Hepatocyte (in vitro differentiated cells): ENCODE measurements at regions not wholly inside any gene's neighbourhood (a gene's known extent, or its start where the extent isn't known, plus 50 kb on each side); places are given as distances from the start of the nearest gene placed in this dataset.

Source experiments
- CTCF ChIP-seq: fragments of 200-600 bp; sonication (generic); IDR thresholded peaks from 2 replicates; pipeline ENCODE4 v1.5.1; 2016; ENCODE audit warnings: antibody characterized with exemption, mild to moderate bottlenecking; ENCODE audit not compliant: poor library complexity
- EZH2 ChIP-seq: fragments of 200-600 bp; sonication (generic); IDR thresholded peaks from 2 replicates; pipeline ENCODE4 v1.6.1; 2016; ENCODE audit warnings: antibody characterized with exemption, mild to moderate bottlenecking, borderline replicate concordance
- EZH2phosphoT487 ChIP-seq: fragments of 200-600 bp; sonication (generic); IDR thresholded peaks from one replicate; pipeline ENCODE4 v1.6.1; 2018; ENCODE audit warnings: antibody characterized with exemption, mild to moderate bottlenecking, low read depth, moderate library complexity; ENCODE audit not compliant: unreplicated experiment, severe bottlenecking

- TF ChIP-seq CTCF = no peak
- no peak for TF ChIP-seq EZH2
- TF ChIP-seq EZH2phosphoT487 = no peak
These were observed 316.4 kb downstream of the PTEN start for GRCh38 chr10:88179831-88180230.
